ENCODE measurements at regions not wholly inside any gene's neighbourhood (a gene's known extent, or its start where the extent isn't known, plus 50 kb on each side); places are given as distances from the start of the nearest gene placed in this dataset.

- no peak for DNase-seq (ENCODE audit: low spot score)
- TF ChIP-seq, protein P1, sequence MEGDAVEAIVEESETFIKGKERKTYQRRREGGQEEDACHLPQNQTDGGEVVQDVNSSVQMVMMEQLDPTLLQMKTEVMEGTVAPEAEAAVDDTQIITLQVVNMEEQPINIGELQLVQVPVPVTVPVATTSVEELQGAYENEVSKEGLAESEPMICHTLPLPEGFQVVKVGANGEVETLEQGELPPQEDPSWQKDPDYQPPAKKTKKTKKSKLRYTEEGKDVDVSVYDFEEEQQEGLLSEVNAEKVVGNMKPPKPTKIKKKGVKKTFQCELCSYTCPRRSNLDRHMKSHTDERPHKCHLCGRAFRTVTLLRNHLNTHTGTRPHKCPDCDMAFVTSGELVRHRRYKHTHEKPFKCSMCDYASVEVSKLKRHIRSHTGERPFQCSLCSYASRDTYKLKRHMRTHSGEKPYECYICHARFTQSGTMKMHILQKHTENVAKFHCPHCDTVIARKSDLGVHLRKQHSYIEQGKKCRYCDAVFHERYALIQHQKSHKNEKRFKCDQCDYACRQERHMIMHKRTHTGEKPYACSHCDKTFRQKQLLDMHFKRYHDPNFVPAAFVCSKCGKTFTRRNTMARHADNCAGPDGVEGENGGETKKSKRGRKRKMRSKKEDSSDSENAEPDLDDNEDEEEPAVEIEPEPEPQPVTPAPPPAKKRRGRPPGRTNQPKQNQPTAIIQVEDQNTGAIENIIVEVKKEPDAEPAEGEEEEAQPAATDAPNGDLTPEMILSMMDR (IDR thresholded peaks at IDR 0.05): no peak
- Mint-ChIP-seq H3K27ac (ENCODE audit: unreplicated experiment) (no peak overlapping the region), H3K9me3 (ENCODE audit: low read depth) (peaks cover 8% of the 10 kb centered on the region), H3K27me3 (ENCODE audit: low read depth) (no peaks in the 10 kb centered on the region), H3K36me3 (ENCODE audit: low read depth) (no peaks in the 10 kb centered on the region), H3K4me1 (ENCODE audit: low read depth) (peaks cover 21% of the 10 kb centered on the region), H3K4me3 (ENCODE audit: unreplicated experiment) (no peak overlapping the region)
Measured at GRCh38 chr16:65306300-65306699, 184.4 kb upstream of the CDH11 start.

- no peak for DNase-seq (ENCODE audit: low spot score)
- Mint-ChIP-seq H3K4me3 (ENCODE audit: unreplicated experiment) (no peak overlapping the region), H3K27me3 (ENCODE audit: low read depth) (no peaks in the 10 kb centered on the region), H3K9me3 (ENCODE audit: low read depth) (peaks cover 8% of the 10 kb centered on the region), H3K36me3 (ENCODE audit: low read depth) (no peaks in the 10 kb centered on the region), H3K4me1 (ENCODE audit: low read depth) (peaks cover 12% of the 10 kb centered on the region), H3K27ac (ENCODE audit: unreplicated experiment) (no peak overlapping the region)
- TF ChIP-seq, protein P1 (IDR thresholded peaks at IDR 0.05): no peak
Measured at GRCh38 chr16:65305266-65305959, 183.6 kb upstream of the CDH11 start.

DNA sequence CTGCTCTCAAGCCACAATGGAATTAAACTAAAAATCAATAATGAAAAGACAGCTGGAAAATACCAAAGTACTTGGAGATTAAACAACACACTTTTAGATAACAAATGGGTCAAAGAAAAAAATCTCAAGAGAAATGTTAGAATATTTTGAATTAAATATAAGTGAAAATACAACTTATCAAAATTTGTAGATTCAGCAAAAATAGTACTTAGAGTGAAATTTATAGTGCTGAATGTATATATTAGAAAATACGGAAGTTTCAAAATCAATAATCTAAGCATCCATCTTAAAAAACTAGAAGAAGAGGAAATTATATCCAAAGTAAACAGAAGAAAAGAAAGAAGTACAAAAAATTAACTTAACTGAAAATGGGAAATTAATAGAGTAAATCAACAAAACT lies 179.2 kb upstream of the CDH11 start:
- DNase-seq (ENCODE audit: low spot score): no peak
- Mint-ChIP-seq H3K36me3 (ENCODE audit: low read depth) (no peaks in the 10 kb centered on the region), H3K27me3 (ENCODE audit: low read depth) (no peaks in the 10 kb centered on the region), H3K4me1 (ENCODE audit: low read depth) (peaks cover 14% of the 10 kb centered on the region), H3K27ac (ENCODE audit: unreplicated experiment) (no peak overlapping the region), H3K9me3 (ENCODE audit: low read depth) (peaks cover 11% of the 10 kb centered on the region), H3K4me3 (ENCODE audit: unreplicated experiment) (no peak overlapping the region)
- TF ChIP-seq, protein P1 (IDR thresholded peaks at IDR 0.05): no peak

- no peak overlapping the region for H3K4me3 Mint-ChIP-seq (ENCODE audit: unreplicated experiment)
- no peaks in the 10 kb centered on the region for H3K27me3 Mint-ChIP-seq (ENCODE audit: low read depth)
- TF ChIP-seq, protein P1 (IDR thresholded peaks at IDR 0.05): no peak
- peak overlapping the region; percentile 58 for H3K27ac Mint-ChIP-seq (ENCODE audit: unreplicated experiment)
- H3K36me3 Mint-ChIP-seq (ENCODE audit: low read depth): no peaks in the 10 kb centered on the region
- H3K9me3 Mint-ChIP-seq (ENCODE audit: low read depth): peaks cover 3% of the 10 kb centered on the region
- DNase-seq (ENCODE audit: low spot score): no peak
- H3K4me1 Mint-ChIP-seq (ENCODE audit: low read depth): peaks cover 14% of the 10 kb centered on the region
Measured at GRCh38 chr16:65297453-65297852, 175.6 kb upstream of the CDH11 start.

DNA sequence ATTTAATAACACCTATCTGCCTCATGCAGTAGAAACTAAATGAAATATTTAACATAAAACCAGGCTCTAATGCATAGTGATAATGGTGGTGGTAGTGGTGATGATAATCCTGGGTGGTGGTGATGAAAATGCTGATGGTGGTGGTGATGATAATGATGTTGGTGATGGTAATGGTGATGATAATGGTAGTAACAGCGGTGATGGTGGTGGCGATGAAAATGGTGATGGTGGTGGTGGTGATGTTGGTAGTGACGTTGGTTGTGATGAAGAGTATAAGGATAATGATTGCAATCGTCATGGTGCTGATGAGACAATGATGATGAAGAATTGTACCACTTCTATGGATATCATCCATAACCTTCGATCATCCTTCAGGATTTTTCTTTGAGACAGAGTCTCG lies 173.7 kb upstream of the CDH11 start:
- TF ChIP-seq, protein P1 (IDR thresholded peaks at IDR 0.05): no peak
- H3K4me1 Mint-ChIP-seq (ENCODE audit: low read depth): peaks cover 14% of the 10 kb centered on the region
- H3K4me3 Mint-ChIP-seq (ENCODE audit: unreplicated experiment): no peak overlapping the region
- H3K27ac Mint-ChIP-seq (ENCODE audit: unreplicated experiment): no peak overlapping the region
- H3K27me3 Mint-ChIP-seq (ENCODE audit: low read depth): no peaks in the 10 kb centered on the region
- H3K9me3 Mint-ChIP-seq (ENCODE audit: low read depth): peaks cover 3% of the 10 kb centered on the region
- no peaks in the 10 kb centered on the region for H3K36me3 Mint-ChIP-seq (ENCODE audit: low read depth)
- DNase-seq (ENCODE audit: low spot score): no peak
